ENCODE measurements at regions not wholly inside any gene's neighbourhood (a gene's known extent, or its start where the extent isn't known, plus 50 kb on each side); places are given as distances from the start of the nearest gene placed in this dataset.

DNA sequence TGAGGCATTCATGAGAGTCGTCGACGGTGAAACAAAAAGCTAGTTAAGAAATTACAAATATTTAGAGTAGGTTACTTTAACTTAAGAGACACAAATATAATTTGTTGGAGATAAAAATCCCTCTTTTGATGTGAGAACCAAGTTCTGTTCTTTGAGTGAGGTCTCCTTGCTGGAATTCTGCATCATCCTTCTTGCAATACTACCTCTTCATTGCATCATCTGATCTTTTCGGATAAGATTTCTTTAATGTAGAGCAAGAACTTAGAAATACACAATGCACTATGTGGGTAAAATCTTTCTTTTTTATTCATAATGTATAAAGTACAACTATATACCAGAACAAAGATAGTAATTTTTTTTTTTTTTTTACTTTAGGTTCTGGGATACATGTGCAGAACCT lies 118.4 kb downstream of the ARL4C start:
- Histone ChIP-seq H4K20me1 (ENCODE audit: insufficient read depth) (no peaks in the 10 kb centered on the region), H3K27ac (ENCODE audit: low read length) (no peak overlapping the region), H3K4me2 (ENCODE audit: low read length) (no peak overlapping the region), H3F3A (ENCODE audit: insufficient read depth, low read length, poor library complexity, severe bottlenecking) (no peaks in the 10 kb centered on the region), H3K9me2 (ENCODE audit: insufficient read depth, low read length) (no peaks in the 10 kb centered on the region), H3K36me3 (ENCODE audit: insufficient read depth, low read length) (no peaks in the 10 kb centered on the region), H3K9ac (ENCODE audit: low read length) (no peak overlapping the region), H3K27me3 (ENCODE audit: insufficient read depth, low read depth, low read length) (no peaks in the 10 kb centered on the region), H3K79me2 (replicated peaks; ENCODE audit: insufficient read depth, low read length) (no peaks in the 10 kb centered on the region), H3K9me3 (ENCODE audit: low read length) (no peaks in the 10 kb centered on the region), H2AFZ (ENCODE audit: low read depth, low read length) (no peak overlapping the region), H3K4me3 (ENCODE audit: low read length) (no peak overlapping the region)
- no peak for TF ChIP-seq RAD21 (conservative IDR thresholded peaks at IDR 0.05)

DNA sequence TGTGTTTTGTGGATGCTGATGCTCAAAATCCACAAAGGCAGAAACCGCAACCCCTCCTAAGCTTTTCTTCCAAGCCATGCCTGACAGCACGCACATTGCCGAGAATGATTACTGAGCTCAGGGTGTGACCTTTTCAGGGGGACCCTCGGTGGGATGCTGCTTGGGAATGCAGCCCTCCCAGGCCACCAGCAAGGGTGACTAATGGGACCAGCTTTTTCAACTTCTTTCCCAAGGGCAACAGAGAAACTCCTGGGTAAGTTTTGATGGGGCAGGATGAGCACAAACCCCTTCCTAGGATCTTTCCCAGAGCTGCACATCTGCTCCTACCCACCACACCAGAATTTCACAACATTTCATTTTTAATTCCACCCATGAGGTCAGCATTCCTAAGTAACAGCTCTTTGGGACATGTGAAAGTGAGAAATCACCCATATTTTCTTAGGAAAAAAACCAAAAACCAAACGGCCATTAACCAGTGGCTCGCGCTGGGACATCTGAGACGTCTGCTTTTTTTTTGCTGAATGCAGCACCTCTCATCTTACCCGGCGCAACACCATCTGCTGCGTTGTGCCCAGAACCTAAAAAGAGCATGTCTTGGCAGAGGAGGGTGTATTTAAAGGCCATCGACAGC lies 119.0 kb downstream of the ARL4C start:
- Histone ChIP-seq H3F3A (ENCODE audit: insufficient read depth, low read length, poor library complexity, severe bottlenecking) (no peaks in the 10 kb centered on the region), H4K20me1 (ENCODE audit: insufficient read depth) (no peaks in the 10 kb centered on the region), H3K36me3 (ENCODE audit: insufficient read depth, low read length) (no peaks in the 10 kb centered on the region), H3K27ac (ENCODE audit: low read length) (no peak overlapping the region), H3K9ac (ENCODE audit: low read length) (no peak overlapping the region), H3K9me2 (ENCODE audit: insufficient read depth, low read length) (no peaks in the 10 kb centered on the region), H2AFZ (ENCODE audit: low read depth, low read length) (no peak overlapping the region), H3K79me2 (replicated peaks; ENCODE audit: insufficient read depth, low read length) (no peaks in the 10 kb centered on the region), H3K27me3 (ENCODE audit: insufficient read depth, low read depth, low read length) (no peaks in the 10 kb centered on the region), H3K4me3 (ENCODE audit: low read length) (no peak overlapping the region), H3K9me3 (ENCODE audit: low read length) (no peaks in the 10 kb centered on the region), H3K4me2 (ENCODE audit: low read length) (no peak overlapping the region)
- TF ChIP-seq RAD21 (conservative IDR thresholded peaks at IDR 0.05), result no peak
- no peak for TF ChIP-seq EP300 (conservative IDR thresholded peaks at IDR 0.05; ENCODE audit: poor library complexity, severe bottlenecking)
- TF ChIP-seq SMC3 (conservative IDR thresholded peaks at IDR 0.05; ENCODE audit: poor library complexity), result no peak
- TF ChIP-seq TAF1 (IDR thresholded peaks at IDR 0.05; ENCODE audit: low read depth), result no peak
- TF ChIP-seq EZH2 (IDR thresholded peaks at IDR 0.05; ENCODE audit: borderline replicate concordance, insufficient read depth, low read length, poor library complexity, severe bottlenecking), result no peak
- TF ChIP-seq MXI1 (conservative IDR thresholded peaks at IDR 0.05; ENCODE audit: poor library complexity, severe bottlenecking), result no peak
- TF ChIP-seq, protein P1, sequence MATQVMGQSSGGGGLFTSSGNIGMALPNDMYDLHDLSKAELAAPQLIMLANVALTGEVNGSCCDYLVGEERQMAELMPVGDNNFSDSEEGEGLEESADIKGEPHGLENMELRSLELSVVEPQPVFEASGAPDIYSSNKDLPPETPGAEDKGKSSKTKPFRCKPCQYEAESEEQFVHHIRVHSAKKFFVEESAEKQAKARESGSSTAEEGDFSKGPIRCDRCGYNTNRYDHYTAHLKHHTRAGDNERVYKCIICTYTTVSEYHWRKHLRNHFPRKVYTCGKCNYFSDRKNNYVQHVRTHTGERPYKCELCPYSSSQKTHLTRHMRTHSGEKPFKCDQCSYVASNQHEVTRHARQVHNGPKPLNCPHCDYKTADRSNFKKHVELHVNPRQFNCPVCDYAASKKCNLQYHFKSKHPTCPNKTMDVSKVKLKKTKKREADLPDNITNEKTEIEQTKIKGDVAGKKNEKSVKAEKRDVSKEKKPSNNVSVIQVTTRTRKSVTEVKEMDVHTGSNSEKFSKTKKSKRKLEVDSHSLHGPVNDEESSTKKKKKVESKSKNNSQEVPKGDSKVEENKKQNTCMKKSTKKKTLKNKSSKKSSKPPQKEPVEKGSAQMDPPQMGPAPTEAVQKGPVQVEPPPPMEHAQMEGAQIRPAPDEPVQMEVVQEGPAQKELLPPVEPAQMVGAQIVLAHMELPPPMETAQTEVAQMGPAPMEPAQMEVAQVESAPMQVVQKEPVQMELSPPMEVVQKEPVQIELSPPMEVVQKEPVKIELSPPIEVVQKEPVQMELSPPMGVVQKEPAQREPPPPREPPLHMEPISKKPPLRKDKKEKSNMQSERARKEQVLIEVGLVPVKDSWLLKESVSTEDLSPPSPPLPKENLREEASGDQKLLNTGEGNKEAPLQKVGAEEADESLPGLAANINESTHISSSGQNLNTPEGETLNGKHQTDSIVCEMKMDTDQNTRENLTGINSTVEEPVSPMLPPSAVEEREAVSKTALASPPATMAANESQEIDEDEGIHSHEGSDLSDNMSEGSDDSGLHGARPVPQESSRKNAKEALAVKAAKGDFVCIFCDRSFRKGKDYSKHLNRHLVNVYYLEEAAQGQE (IDR thresholded peaks at IDR 0.05; ENCODE audit: borderline replicate concordance), result no peak

DNA sequence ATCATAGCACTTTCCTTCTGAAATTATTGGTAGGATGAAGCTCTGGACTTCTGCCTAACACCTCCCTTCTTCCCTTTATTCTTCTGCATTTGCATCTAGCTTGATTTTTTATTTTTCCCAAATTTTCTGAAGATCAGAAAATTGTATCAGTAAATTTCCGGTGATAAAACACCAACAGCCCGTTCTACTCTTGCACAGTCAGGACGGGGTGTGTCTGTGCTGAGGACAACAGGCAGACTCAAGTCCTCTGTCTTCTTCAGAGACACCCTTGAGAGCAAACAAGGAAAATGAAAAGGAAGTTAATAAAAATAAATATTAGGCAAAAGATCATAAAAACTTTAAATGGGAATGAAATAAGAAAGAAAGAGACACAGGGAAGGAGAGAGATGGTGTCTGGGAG lies 120.7 kb downstream of the ARL4C start:
- Histone ChIP-seq H3F3A (ENCODE audit: insufficient read depth, low read length, poor library complexity, severe bottlenecking) (no peaks in the 10 kb centered on the region), H2AFZ (ENCODE audit: low read depth, low read length) (no peak overlapping the region), H3K4me2 (ENCODE audit: low read length) (no peak overlapping the region), H3K9me2 (ENCODE audit: insufficient read depth, low read length) (no peaks in the 10 kb centered on the region), H3K9ac (ENCODE audit: low read length) (no peak overlapping the region), H3K27me3 (ENCODE audit: insufficient read depth, low read depth, low read length) (no peaks in the 10 kb centered on the region), H4K20me1 (ENCODE audit: insufficient read depth) (no peaks in the 10 kb centered on the region), H3K9me3 (ENCODE audit: low read length) (no peaks in the 10 kb centered on the region), H3K27ac (ENCODE audit: low read length) (no peak overlapping the region), H3K4me3 (ENCODE audit: low read length) (no peak overlapping the region), H3K79me2 (replicated peaks; ENCODE audit: insufficient read depth, low read length) (no peaks in the 10 kb centered on the region), H3K36me3 (ENCODE audit: insufficient read depth, low read length) (no peaks in the 10 kb centered on the region)
- TF ChIP-seq EP300 (conservative IDR thresholded peaks at IDR 0.05; ENCODE audit: poor library complexity, severe bottlenecking) (no peak), MXI1 (conservative IDR thresholded peaks at IDR 0.05; ENCODE audit: poor library complexity, severe bottlenecking) (no peak), POLR2AphosphoS5 (IDR thresholded peaks at IDR 0.05) (no peak), RAD21 (conservative IDR thresholded peaks at IDR 0.05) (no peak), EZH2 (IDR thresholded peaks at IDR 0.05; ENCODE audit: borderline replicate concordance, insufficient read depth, low read length, poor library complexity, severe bottlenecking) (no peak), TAF1 (IDR thresholded peaks at IDR 0.05; ENCODE audit: low read depth) (no peak), SMC3 (conservative IDR thresholded peaks at IDR 0.05; ENCODE audit: poor library complexity) (no peak)
- TF ChIP-seq, protein P2, sequence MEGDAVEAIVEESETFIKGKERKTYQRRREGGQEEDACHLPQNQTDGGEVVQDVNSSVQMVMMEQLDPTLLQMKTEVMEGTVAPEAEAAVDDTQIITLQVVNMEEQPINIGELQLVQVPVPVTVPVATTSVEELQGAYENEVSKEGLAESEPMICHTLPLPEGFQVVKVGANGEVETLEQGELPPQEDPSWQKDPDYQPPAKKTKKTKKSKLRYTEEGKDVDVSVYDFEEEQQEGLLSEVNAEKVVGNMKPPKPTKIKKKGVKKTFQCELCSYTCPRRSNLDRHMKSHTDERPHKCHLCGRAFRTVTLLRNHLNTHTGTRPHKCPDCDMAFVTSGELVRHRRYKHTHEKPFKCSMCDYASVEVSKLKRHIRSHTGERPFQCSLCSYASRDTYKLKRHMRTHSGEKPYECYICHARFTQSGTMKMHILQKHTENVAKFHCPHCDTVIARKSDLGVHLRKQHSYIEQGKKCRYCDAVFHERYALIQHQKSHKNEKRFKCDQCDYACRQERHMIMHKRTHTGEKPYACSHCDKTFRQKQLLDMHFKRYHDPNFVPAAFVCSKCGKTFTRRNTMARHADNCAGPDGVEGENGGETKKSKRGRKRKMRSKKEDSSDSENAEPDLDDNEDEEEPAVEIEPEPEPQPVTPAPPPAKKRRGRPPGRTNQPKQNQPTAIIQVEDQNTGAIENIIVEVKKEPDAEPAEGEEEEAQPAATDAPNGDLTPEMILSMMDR (IDR thresholded peaks at IDR 0.05; ENCODE audit: poor library complexity, severe bottlenecking), result no peak
- TF ChIP-seq, protein P1 (IDR thresholded peaks at IDR 0.05; ENCODE audit: borderline replicate concordance), result no peak
